ENCODE measurements at regions not wholly inside any gene's neighbourhood (a gene's known extent, or its start where the extent isn't known, plus 50 kb on each side); places are given as distances from the start of the nearest gene placed in this dataset.

- H3K27ac ChIP-seq: no peak overlapping the region
- no peaks in the 10 kb centered on the region for H3K27me3 ChIP-seq (replicated peaks)
- H3K4me3 ChIP-seq (ENCODE audit: low read depth, low read length): no peak overlapping the region
- no peaks in the 10 kb centered on the region for H3K36me3 ChIP-seq (replicated peaks)
- no peak for DNase-seq
- no peak for TF ChIP-seq CTCF (IDR thresholded peaks at IDR 0.05; ENCODE audit: low read depth, low read length, missing control alignments)
- in situ Hi-C loops (cut with HindIII; ENCODE audit: low pct_ligation_motif_present, low sequenced_read_pairs): no loop called here
Measured at GRCh38 chr12:126342866-126343265, 1277.6 kb downstream of the AACS start.

GRCh38 chr12:126343321-126343720, 1278.1 kb downstream of the AACS start:
- Histone ChIP-seq H3K36me3 (replicated peaks) (no peaks in the 10 kb centered on the region), H3K27ac (no peak overlapping the region), H3K27me3 (replicated peaks) (no peaks in the 10 kb centered on the region), H3K4me3 (ENCODE audit: low read depth, low read length) (no peak overlapping the region)
- TF ChIP-seq CTCF (IDR thresholded peaks at IDR 0.05; ENCODE audit: low read depth, low read length, missing control alignments): no peak
- in situ Hi-C loops (cut with HindIII; ENCODE audit: low pct_ligation_motif_present, low sequenced_read_pairs): no loop called here
- no peak for DNase-seq

- Histone ChIP-seq H3K27me3 (replicated peaks) (no peaks in the 10 kb centered on the region), H3K36me3 (replicated peaks) (no peaks in the 10 kb centered on the region), H3K27ac (no peak overlapping the region), H3K4me3 (ENCODE audit: low read depth, low read length) (no peak overlapping the region)
- TF ChIP-seq CTCF (IDR thresholded peaks at IDR 0.05; ENCODE audit: low read depth, low read length, missing control alignments): no peak
- DNase-seq: no peak
- in situ Hi-C loops (cut with HindIII; ENCODE audit: low pct_ligation_motif_present, low sequenced_read_pairs): no loop called here
Measured at GRCh38 chr12:126346087-126346486, 1280.9 kb downstream of the AACS start.

- no peak overlapping the region for H3K4me3 ChIP-seq (ENCODE audit: low read depth, low read length)
- in situ Hi-C loops (cut with HindIII; ENCODE audit: low pct_ligation_motif_present, low sequenced_read_pairs): no loop called here
- no peaks in the 10 kb centered on the region for H3K36me3 ChIP-seq (replicated peaks)
- DNase-seq: no peak
- no peak overlapping the region for H3K27ac ChIP-seq
- H3K27me3 ChIP-seq (replicated peaks): no peaks in the 10 kb centered on the region
- no peak for TF ChIP-seq CTCF (IDR thresholded peaks at IDR 0.05; ENCODE audit: low read depth, low read length, missing control alignments)
Measured at GRCh38 chr12:126347421-126347820, 1282.2 kb downstream of the AACS start.

- Histone ChIP-seq H3K4me3 (ENCODE audit: low read depth, low read length) (no peak overlapping the region), H3K27ac (no peak overlapping the region), H3K36me3 (replicated peaks) (no peaks in the 10 kb centered on the region), H3K27me3 (replicated peaks) (no peaks in the 10 kb centered on the region)
- in situ Hi-C loops (cut with HindIII; ENCODE audit: low pct_ligation_motif_present, low sequenced_read_pairs): no loop called here
- no peak for DNase-seq
- no peak for TF ChIP-seq CTCF (IDR thresholded peaks at IDR 0.05; ENCODE audit: low read depth, low read length, missing control alignments)
Measured at GRCh38 chr12:126349383-126349782, 1284.1 kb downstream of the AACS start.

GRCh38 chr12:126353604-126354003, 1288.4 kb downstream of the AACS start:
- Histone ChIP-seq H3K4me3 (ENCODE audit: low read depth, low read length) (no peak overlapping the region), H3K36me3 (replicated peaks) (no peaks in the 10 kb centered on the region), H3K27me3 (replicated peaks) (no peaks in the 10 kb centered on the region), H3K27ac (no peak overlapping the region)
- TF ChIP-seq CTCF (IDR thresholded peaks at IDR 0.05; ENCODE audit: low read depth, low read length, missing control alignments): no peak
- DNase-seq: no peak
- in situ Hi-C loops (cut with HindIII; ENCODE audit: low pct_ligation_motif_present, low sequenced_read_pairs): no loop called here
